ENCODE measurements at regions not wholly inside any gene's neighbourhood (a gene's known extent, or its start where the extent isn't known, plus 50 kb on each side); places are given as distances from the start of the nearest gene placed in this dataset.
A peak's percentile ranks its signal among the peaks of the same experiment; 100 is the strongest.

GRCh38 chr10:117933036-117933435, 113.7 kb downstream of the RAB11FIP2 start:
- DNase-seq: no peak

- peak; percentile 29 for DNase-seq
Measured at GRCh38 chr10:117934477-117934876, 112.3 kb downstream of the RAB11FIP2 start.

GRCh38 chr10:117936141-117936540, 110.6 kb downstream of the RAB11FIP2 start:
- DNase-seq: no peak

GRCh38 chr10:117936566-117936965, 110.2 kb downstream of the RAB11FIP2 start:
- no peak for DNase-seq

GRCh38 chr10:117936976-117937375, 109.8 kb downstream of the RAB11FIP2 start:
- no peak for DNase-seq

GRCh38 chr10:117938104-117938503, 108.6 kb downstream of the RAB11FIP2 start:
- no peak for DNase-seq

- no peak for DNase-seq
Measured at GRCh38 chr10:117942226-117942625, 104.5 kb downstream of the RAB11FIP2 start.

GRCh38 chr10:117944676-117945447, 101.9 kb downstream of the RAB11FIP2 start:
- DNase-seq: no peak

- DNase-seq: no peak
Measured at GRCh38 chr10:117945651-117946050, 101.1 kb downstream of the RAB11FIP2 start.

GRCh38 chr10:117946525-117947070, 100.1 kb downstream of the RAB11FIP2 start:
- DNase-seq: no peak

GRCh38 chr10:117948493-117948892, 98.2 kb downstream of the RAB11FIP2 start:
- no peak for DNase-seq

- DNase-seq: peak; percentile 42
Measured at GRCh38 chr10:117950408-117950807, 96.3 kb downstream of the RAB11FIP2 start.

All from NCI-H345 (cell line).